Glutamatergic neuron (in vitro differentiated cells): ENCODE measurements at regions not wholly inside any gene's neighbourhood (a gene's known extent, or its start where the extent isn't known, plus 50 kb on each side); places are given as distances from the start of the nearest gene placed in this dataset.
"Not testable (repeated sequence)": the region's sequence is repeated elsewhere in the genome, so short reads cannot be mapped to it uniquely, and the experiment has no call there.

Experiments
- DNase-seq: peaks from one replicate; pipeline ENCODE4 v3.0.0; 2022
- H3K27ac Mint-ChIP-seq: one replicate; pipeline ENCODE4 v1.8.0; 2020; ENCODE audit warnings: mild to moderate bottlenecking, mixed read lengths, inconsistent platforms; ENCODE audit not compliant: unreplicated experiment
- H3K27me3 Mint-ChIP-seq: one replicate; pipeline ENCODE4 v1.8.0; 2020; ENCODE audit warnings: mild to moderate bottlenecking, moderate library complexity, mixed read lengths, inconsistent platforms; ENCODE audit not compliant: unreplicated experiment
- H3K36me3 Mint-ChIP-seq: one replicate; pipeline ENCODE4 v1.8.0; 2020; ENCODE audit warnings: mild to moderate bottlenecking, mixed read lengths, inconsistent platforms; ENCODE audit not compliant: unreplicated experiment
- H3K4me1 Mint-ChIP-seq: one replicate; pipeline ENCODE4 v1.8.0; 2020; ENCODE audit warnings: mild to moderate bottlenecking, low read depth, mixed read lengths, inconsistent platforms; ENCODE audit not compliant: unreplicated experiment
- H3K4me3 Mint-ChIP-seq: one replicate; pipeline ENCODE4 v1.8.0; 2020; ENCODE audit warnings: mild to moderate bottlenecking, mixed read lengths, inconsistent platforms; ENCODE audit not compliant: unreplicated experiment
- H3K9me3 Mint-ChIP-seq: one replicate; pipeline ENCODE4 v1.8.0; 2020; ENCODE audit warnings: mild to moderate bottlenecking, moderate library complexity, mixed read lengths, inconsistent platforms; ENCODE audit not compliant: unreplicated experiment
- TF ChIP-seq, protein P1 (sequence below): fragments of 200-600 bp; sonication (generic); IDR thresholded peaks from one replicate; pipeline ENCODE4 v1.5.0; 2021; ENCODE audit not compliant: partially characterized antibody, unreplicated experiment

GRCh38 chr2:153404792-153405191 is 73.8 kb downstream of the RPRM start:
- no peaks in the 10 kb centered on the region for H3K4me1 Mint-ChIP-seq
- H3K9me3 Mint-ChIP-seq, result no peaks in the 10 kb centered on the region
- H3K36me3 Mint-ChIP-seq, result no peaks in the 10 kb centered on the region
- TF ChIP-seq, protein P1, sequence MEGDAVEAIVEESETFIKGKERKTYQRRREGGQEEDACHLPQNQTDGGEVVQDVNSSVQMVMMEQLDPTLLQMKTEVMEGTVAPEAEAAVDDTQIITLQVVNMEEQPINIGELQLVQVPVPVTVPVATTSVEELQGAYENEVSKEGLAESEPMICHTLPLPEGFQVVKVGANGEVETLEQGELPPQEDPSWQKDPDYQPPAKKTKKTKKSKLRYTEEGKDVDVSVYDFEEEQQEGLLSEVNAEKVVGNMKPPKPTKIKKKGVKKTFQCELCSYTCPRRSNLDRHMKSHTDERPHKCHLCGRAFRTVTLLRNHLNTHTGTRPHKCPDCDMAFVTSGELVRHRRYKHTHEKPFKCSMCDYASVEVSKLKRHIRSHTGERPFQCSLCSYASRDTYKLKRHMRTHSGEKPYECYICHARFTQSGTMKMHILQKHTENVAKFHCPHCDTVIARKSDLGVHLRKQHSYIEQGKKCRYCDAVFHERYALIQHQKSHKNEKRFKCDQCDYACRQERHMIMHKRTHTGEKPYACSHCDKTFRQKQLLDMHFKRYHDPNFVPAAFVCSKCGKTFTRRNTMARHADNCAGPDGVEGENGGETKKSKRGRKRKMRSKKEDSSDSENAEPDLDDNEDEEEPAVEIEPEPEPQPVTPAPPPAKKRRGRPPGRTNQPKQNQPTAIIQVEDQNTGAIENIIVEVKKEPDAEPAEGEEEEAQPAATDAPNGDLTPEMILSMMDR, result no peak
- no peak for DNase-seq
- no peak overlapping the region for H3K27ac Mint-ChIP-seq
- H3K27me3 Mint-ChIP-seq, result no peaks in the 10 kb centered on the region
- H3K4me3 Mint-ChIP-seq, result no peak overlapping the region

DNA sequence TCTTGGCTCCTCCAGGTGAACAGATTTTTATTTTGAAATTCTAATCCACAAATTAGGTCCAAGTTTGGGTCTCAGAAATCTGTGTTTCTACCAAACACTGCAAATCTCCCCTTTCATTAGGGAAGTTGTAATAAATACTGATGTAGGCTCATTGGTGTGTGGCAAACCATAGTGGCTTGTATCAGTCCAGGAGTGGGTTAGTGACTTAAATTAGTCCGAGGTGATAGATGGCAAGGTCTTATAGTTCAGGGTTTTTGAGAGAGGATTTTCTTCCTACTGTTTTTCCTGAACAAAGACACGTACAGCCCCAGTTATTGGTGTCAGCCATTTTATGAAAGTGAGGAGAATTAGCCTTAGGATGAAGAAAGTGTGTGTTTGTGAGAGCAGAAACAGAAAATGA is 74.6 kb downstream of the RPRM start:
- DNase-seq, result no peak
- no peaks in the 10 kb centered on the region for H3K36me3 Mint-ChIP-seq
- peak overlapping the region; percentile 68 for H3K4me3 Mint-ChIP-seq
- no peak overlapping the region for H3K27ac Mint-ChIP-seq
- no peaks in the 10 kb centered on the region for H3K27me3 Mint-ChIP-seq
- TF ChIP-seq, protein P1, result no peak
- no peaks in the 10 kb centered on the region for H3K9me3 Mint-ChIP-seq
- H3K4me1 Mint-ChIP-seq, result no peaks in the 10 kb centered on the region

GRCh38 chr2:153403352-153403751 is 75.2 kb downstream of the RPRM start:
- H3K4me3 Mint-ChIP-seq, result peak overlapping the region; percentile 68
- not testable (repeated sequence) for H3K27ac Mint-ChIP-seq, H3K4me1 Mint-ChIP-seq, H3K27me3 Mint-ChIP-seq, H3K9me3 Mint-ChIP-seq, H3K36me3 Mint-ChIP-seq
- peak; percentile 11 for DNase-seq

GRCh38 chr2:153394686-153395085 is 83.9 kb downstream of the RPRM start:
- TF ChIP-seq, protein P1, result no peak
- Mint-ChIP-seq H3K9me3 (no peaks in the 10 kb centered on the region), H3K27ac (no peak overlapping the region), H3K4me3 (no peak overlapping the region), H3K27me3 (no peaks in the 10 kb centered on the region), H3K4me1 (no peaks in the 10 kb centered on the region), H3K36me3 (no peaks in the 10 kb centered on the region)
- no peak for DNase-seq

GRCh38 chr2:153394247-153394646 is 84.3 kb downstream of the RPRM start:
- Mint-ChIP-seq H3K4me1 (no peaks in the 10 kb centered on the region), H3K36me3 (no peaks in the 10 kb centered on the region), H3K4me3 (no peak overlapping the region), H3K27ac (no peak overlapping the region), H3K27me3 (no peaks in the 10 kb centered on the region), H3K9me3 (no peaks in the 10 kb centered on the region)
- no peak for DNase-seq
- TF ChIP-seq, protein P1, result no peak

- Mint-ChIP-seq H3K27ac (no peak overlapping the region), H3K9me3 (no peaks in the 10 kb centered on the region), H3K36me3 (no peaks in the 10 kb centered on the region), H3K27me3 (no peaks in the 10 kb centered on the region), H3K4me3 (no peak overlapping the region), H3K4me1 (no peaks in the 10 kb centered on the region)
- no peak for DNase-seq
- TF ChIP-seq, protein P1, result no peak
Measured at GRCh38 chr2:153393518-153393917, 85.0 kb downstream of the RPRM start.
